Activated CD8-positive, alpha-beta T cell treated with anti-CD3 and anti-CD28 coated beads for 36 hours (primary cell): ENCODE measurements at regions not wholly inside any gene's neighbourhood (a gene's known extent, or its start where the extent isn't known, plus 50 kb on each side); places are given as distances from the start of the nearest gene placed in this dataset.

Experiments
- ATAC-seq: fragments of 200-7000 bp; cut with Tn5 transposase; one replicate; pipeline ENCODE4 v1.10.0; 2021; ENCODE audit warnings: mild to moderate bottlenecking, moderate library complexity
- CTCF ChIA-PET: fragments of 350-600 bp; sonication (Branson Sonifier 250); formaldehyde crosslinking; loops from one replicate; lab custom pipeline; 2021; ENCODE audit warnings: antibody characterized with exemption; lab: Charles Lee
- POLR2A ChIA-PET: fragments of 350-600 bp; sonication (Branson Sonifier 250); formaldehyde crosslinking; loops from one replicate; lab custom pipeline; 2021; ENCODE audit warnings: antibody characterized with exemption; lab: Charles Lee
- DNase-seq: peaks from one replicate; pipeline ENCODE4 v3.0.0-alpha.2; 2020
- H3K27ac Mint-ChIP-seq: one replicate; pipeline ENCODE4 v1.8.0; 2021; ENCODE audit warnings: mild to moderate bottlenecking, mixed read lengths
- H3K27me3 Mint-ChIP-seq: one replicate; pipeline ENCODE4 v1.8.0; 2021; ENCODE audit warnings: mixed read lengths
- H3K36me3 Mint-ChIP-seq: one replicate; pipeline ENCODE4 v1.8.0; 2021; ENCODE audit warnings: low read depth, mixed read lengths
- H3K4me1 Mint-ChIP-seq: one replicate; pipeline ENCODE4 v1.8.0; 2021; ENCODE audit warnings: low read depth, mixed read lengths
- H3K4me3 Mint-ChIP-seq: one replicate; pipeline ENCODE4 v1.8.0; 2021; ENCODE audit warnings: mild to moderate bottlenecking, moderate library complexity, mixed read lengths
- H3K9me3 Mint-ChIP-seq: one replicate; pipeline ENCODE4 v1.8.0; 2021; ENCODE audit warnings: mixed read lengths
- intact Hi-C: fragments of 100-400 bp; cut with micrococcal nuclease; formaldehyde crosslinking; loops from one replicate; pipeline ENCODE4 v1.10.0; 2022
- TF ChIP-seq, protein P1 (sequence below): fragments of 200-600 bp; IDR thresholded peaks from one replicate; pipeline ENCODE4 v1.8.0; 2022; ENCODE audit warnings: antibody characterized with exemption, mild to moderate bottlenecking

DNA sequence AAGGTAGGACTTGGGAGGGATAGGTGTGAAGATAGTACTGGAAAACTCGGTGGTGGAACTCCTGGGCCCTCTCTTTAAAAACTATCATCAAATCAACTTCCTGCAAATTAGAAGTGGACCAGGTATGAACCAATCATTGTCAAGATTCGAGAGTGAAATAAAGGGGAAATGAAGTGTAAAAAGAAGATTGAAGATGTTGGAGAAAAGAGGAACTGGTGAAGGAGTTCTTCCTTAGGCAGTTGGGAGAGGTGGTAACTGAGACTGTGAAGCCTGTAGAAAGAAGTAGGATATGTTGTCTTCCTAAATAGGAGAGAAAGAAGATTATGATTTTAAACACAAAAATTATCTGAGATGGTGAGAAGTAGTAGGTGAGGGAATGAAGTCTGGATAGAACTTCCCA is 212.2 kb downstream of the PPP1R2C start:
- ChIA-PET POLR2A (no interaction called here), CTCF (no interaction called here)
- DNase-seq, result no peak
- TF ChIP-seq, protein P1, sequence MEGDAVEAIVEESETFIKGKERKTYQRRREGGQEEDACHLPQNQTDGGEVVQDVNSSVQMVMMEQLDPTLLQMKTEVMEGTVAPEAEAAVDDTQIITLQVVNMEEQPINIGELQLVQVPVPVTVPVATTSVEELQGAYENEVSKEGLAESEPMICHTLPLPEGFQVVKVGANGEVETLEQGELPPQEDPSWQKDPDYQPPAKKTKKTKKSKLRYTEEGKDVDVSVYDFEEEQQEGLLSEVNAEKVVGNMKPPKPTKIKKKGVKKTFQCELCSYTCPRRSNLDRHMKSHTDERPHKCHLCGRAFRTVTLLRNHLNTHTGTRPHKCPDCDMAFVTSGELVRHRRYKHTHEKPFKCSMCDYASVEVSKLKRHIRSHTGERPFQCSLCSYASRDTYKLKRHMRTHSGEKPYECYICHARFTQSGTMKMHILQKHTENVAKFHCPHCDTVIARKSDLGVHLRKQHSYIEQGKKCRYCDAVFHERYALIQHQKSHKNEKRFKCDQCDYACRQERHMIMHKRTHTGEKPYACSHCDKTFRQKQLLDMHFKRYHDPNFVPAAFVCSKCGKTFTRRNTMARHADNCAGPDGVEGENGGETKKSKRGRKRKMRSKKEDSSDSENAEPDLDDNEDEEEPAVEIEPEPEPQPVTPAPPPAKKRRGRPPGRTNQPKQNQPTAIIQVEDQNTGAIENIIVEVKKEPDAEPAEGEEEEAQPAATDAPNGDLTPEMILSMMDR, result no peak
- Mint-ChIP-seq H3K4me3 (no peak overlapping the region), H3K4me1 (no peaks in the 10 kb centered on the region), H3K9me3 (no peaks in the 10 kb centered on the region), H3K27ac (no peak overlapping the region), H3K27me3 (no peaks in the 10 kb centered on the region), H3K36me3 (no peaks in the 10 kb centered on the region)
- intact Hi-C loops, result no loop called here
- no peak for ATAC-seq

DNA sequence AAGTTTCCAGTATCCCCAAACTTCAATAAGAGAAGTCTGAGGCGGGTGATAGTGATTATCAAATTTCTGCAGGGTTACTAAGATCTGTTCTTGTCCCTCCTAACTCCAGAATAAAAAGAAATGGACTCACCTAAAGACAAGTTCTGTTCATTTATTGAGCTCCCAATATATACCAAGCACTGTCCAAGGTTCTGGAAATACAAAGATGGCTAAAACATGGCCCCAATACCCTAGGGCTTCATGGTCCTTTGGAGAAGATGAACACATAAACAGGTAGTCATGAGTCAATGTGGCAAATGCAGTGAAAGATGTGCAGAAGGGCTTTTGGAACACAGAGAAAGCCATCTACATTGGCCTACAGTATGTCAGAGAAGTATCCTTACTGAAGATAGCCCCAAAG is 231.2 kb downstream of the PPP1R2C start:
- POLR2A ChIA-PET, result no interaction called here
- Mint-ChIP-seq H3K36me3 (no peaks in the 10 kb centered on the region), H3K27ac (no peak overlapping the region), H3K4me1 (peaks cover 8% of the 10 kb centered on the region), H3K4me3 (no peak overlapping the region), H3K9me3 (peaks cover 2% of the 10 kb centered on the region), H3K27me3 (no peaks in the 10 kb centered on the region)
- CTCF ChIA-PET, result no interaction called here
- ATAC-seq (no peak), DNase-seq (no peak)
- intact Hi-C loops, result no loop called here
- TF ChIP-seq, protein P1, result no peak

DNA sequence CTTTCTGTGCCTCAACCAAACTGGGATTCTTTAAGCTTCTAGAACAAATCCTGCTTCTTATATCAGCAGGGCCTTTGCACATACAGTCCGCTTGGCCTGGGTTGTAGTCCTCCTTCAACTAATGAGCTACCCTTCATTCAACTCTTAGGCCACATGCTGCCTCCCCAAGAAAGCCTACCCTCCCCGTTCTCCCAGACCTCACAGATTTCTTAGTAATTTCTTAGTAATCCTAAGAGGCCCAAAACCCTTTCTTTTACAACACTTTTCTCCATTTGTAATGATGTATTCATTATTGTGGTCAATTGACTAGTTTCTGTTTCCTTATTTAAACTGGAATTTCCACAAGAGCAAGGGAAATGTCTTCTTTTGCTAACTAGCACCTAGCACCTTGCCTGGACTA is 233.1 kb downstream of the PPP1R2C start:
- no peak overlapping the region for H3K4me3 Mint-ChIP-seq
- DNase-seq (no peak), ATAC-seq (no peak)
- peaks cover 2% of the 10 kb centered on the region for H3K9me3 Mint-ChIP-seq
- intact Hi-C loops, result no loop called here
- H3K27ac Mint-ChIP-seq, result no peak overlapping the region
- ChIA-PET CTCF (no interaction called here), POLR2A (no interaction called here)
- TF ChIP-seq, protein P1, result no peak
- H3K36me3 Mint-ChIP-seq, result no peaks in the 10 kb centered on the region
- H3K27me3 Mint-ChIP-seq, result no peaks in the 10 kb centered on the region
- peaks cover 6% of the 10 kb centered on the region for H3K4me1 Mint-ChIP-seq

DNA sequence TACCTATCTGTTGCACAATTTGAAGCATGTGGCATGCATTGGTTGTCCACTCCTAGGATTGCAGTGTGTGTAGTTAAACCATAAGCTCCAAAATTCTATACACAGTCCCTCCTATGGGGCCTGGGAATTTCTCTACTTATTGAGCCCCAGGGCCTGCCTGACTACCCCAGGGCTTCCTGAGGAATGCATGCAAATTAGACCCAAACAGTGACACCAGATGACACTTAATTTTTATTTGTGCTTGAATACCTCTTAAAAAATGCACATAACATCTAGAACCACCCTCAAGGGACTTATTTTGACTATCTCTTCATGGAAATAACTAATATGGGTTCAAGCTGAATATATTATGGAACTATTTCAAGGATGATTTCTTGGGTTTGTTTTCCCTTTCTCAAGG is 236.4 kb downstream of the PPP1R2C start:
- CTCF ChIA-PET, result no interaction called here
- no peak overlapping the region for H3K27ac Mint-ChIP-seq
- ATAC-seq, result no peak

DNA sequence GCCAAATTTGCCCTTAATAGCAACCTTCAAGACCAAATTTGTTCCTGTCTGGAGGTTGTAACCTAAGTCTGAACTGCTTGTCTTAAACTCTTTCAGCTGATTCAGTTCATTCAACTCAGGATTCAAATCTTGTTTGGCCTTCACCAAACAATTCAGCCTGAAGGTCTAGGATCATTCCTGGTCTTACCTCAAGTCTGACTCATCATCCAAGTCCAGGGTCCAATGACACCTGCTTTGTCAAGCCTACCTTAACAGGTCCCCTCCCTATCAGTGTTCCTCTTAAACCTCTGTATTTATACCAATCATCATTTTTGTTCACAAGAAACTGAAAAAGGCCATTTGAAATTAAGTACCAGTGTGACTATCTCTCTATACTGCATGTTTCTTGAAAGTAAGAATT is 237.8 kb downstream of the PPP1R2C start:
- TF ChIP-seq, protein P1, result no peak
- intact Hi-C loops, result no loop called here
- CTCF ChIA-PET, result no interaction called here
- POLR2A ChIA-PET, result no interaction called here
- H3K9me3 Mint-ChIP-seq, result peaks cover 2% of the 10 kb centered on the region
- DNase-seq (no peak), ATAC-seq (no peak)
- no peaks in the 10 kb centered on the region for H3K36me3 Mint-ChIP-seq
- no peaks in the 10 kb centered on the region for H3K27me3 Mint-ChIP-seq
- no peak overlapping the region for H3K4me3 Mint-ChIP-seq
- no peak overlapping the region for H3K27ac Mint-ChIP-seq
- H3K4me1 Mint-ChIP-seq, result peaks cover 13% of the 10 kb centered on the region

More for the DNA sequence above, 236.4 kb downstream of the PPP1R2C start:
- H3K36me3 Mint-ChIP-seq, result no peaks in the 10 kb centered on the region
- TF ChIP-seq, protein P1, result no peak
- intact Hi-C loops, result no loop called here
- H3K27me3 Mint-ChIP-seq, result no peaks in the 10 kb centered on the region
- H3K4me3 Mint-ChIP-seq, result no peak overlapping the region
- peaks cover 2% of the 10 kb centered on the region for H3K9me3 Mint-ChIP-seq
- no peak for DNase-seq
- peaks cover 13% of the 10 kb centered on the region for H3K4me1 Mint-ChIP-seq
- POLR2A ChIA-PET, result no interaction called here
